ENCODE measurements at regions not wholly inside any gene's neighbourhood (a gene's known extent, or its start where the extent isn't known, plus 50 kb on each side); places are given as distances from the start of the nearest gene placed in this dataset.
"Not testable (repeated sequence)": the region's sequence is repeated elsewhere in the genome, so short reads cannot be mapped to it uniquely, and the experiment has no call there.

DNA sequence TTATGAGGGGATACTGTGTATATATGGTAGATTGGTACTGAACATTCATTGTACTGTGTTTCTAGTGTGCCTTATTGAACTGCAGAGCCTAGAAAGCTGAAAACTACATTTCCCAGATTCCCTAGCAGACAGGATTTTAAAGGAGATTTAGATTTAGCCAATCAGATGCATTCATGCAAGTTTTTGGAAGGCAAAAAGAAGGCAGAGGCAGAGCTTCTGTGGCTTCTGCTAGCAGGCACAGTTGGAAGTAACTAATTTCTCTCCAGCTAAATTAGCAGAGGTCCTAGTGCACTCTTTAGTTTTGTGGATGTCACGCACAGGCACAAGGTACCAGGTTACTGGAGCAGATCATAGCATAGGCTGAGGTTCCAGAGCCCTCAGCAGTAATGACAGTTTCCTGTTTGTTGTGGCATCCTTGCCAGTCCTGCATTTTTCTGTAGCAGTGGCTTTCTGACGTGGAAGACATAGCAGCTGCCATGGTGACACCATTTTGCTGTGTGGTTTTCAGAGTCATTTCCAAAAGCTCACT is 83.7 kb upstream of the CCDC71L start:
- H3K4me3 Mint-ChIP-seq: no peak overlapping the region
- 89% methylated on average over 1 of the region's 2 CpGs for WGBS (ENCODE audit: insufficient coverage)

GRCh38 chr7:106747301-106747700 is 86.3 kb upstream of the CCDC71L start:
- peaks cover 0 to 21% of the 10 kb centered on the region in 2 donors for H3K27me3 Mint-ChIP-seq
- H3K4me1 Mint-ChIP-seq; H3K36me3 Mint-ChIP-seq; DNase-seq; H3K4me3 Mint-ChIP-seq; H3K4me3 ChIP-seq (ENCODE audit: control insufficient read depth in 1 of 2, extremely low read depth in 1 of 2, low read length in 1 of 2); H3K4me1 ChIP-seq (ENCODE audit: control insufficient read depth in 1 of 2, extremely low read depth in 1 of 2, insufficient read depth in 2 of 2, low read length in 2 of 2); H3K9me3 Mint-ChIP-seq; H3K27me3 ChIP-seq (replicated peaks in 1 of 2; ENCODE audit: control insufficient read depth in 2 of 2, extremely low read depth in 1 of 2, insufficient read depth in 2 of 2, low read length in 1 of 2); H3K36me3 ChIP-seq (ENCODE audit: control insufficient read depth in 2 of 2, extremely low read depth in 1 of 2, insufficient read depth in 1 of 2, low read length in 1 of 2); H3K27ac ChIP-seq (ENCODE audit: low read length); ATAC-seq (replicated peaks in 1 of 4); H3K9me3 ChIP-seq; H3K27ac Mint-ChIP-seq: not testable (repeated sequence)
- CTCF ChIA-PET: interaction anchor here in 1 of 2 donors (0.5 kb wide), 1 partner anchor 93 kb away, joined by 4 read pairs; no protein-coding TSS in a partner anchor
- POLR2A ChIA-PET: interaction anchor here in 1 of 2 donors (0.5 kb wide), 1 partner anchor 421 kb away, joined by 3 read pairs; no protein-coding TSS in a partner anchor
- 95% methylated on average over 2 of the region's 2 CpGs for WGBS (ENCODE audit: insufficient coverage)

More for the DNA sequence above, 83.7 kb upstream of the CCDC71L start:
- Histone ChIP-seq H3K4me3 (ENCODE audit: control insufficient read depth in 1 of 2, extremely low read depth in 1 of 2, low read length in 1 of 2) (no peak overlapping the region), H3K36me3 (ENCODE audit: control insufficient read depth in 2 of 2, extremely low read depth in 1 of 2, insufficient read depth in 1 of 2, low read length in 1 of 2) (no peaks in the 10 kb centered on the region), H3K27ac (ENCODE audit: low read length) (no peak overlapping the region), H3K9me3 (no peaks in the 10 kb centered on the region), H3K27me3 (replicated peaks in 1 of 2; ENCODE audit: control insufficient read depth in 2 of 2, extremely low read depth in 1 of 2, insufficient read depth in 2 of 2, low read length in 1 of 2) (peaks cover 0 to 2% of the 10 kb centered on the region in 2 experiments), H3K4me1 (ENCODE audit: control insufficient read depth in 1 of 2, extremely low read depth in 1 of 2, insufficient read depth in 2 of 2, low read length in 2 of 2) (no peaks in the 10 kb centered on the region)
- no peaks in the 10 kb centered on the region for H3K9me3 Mint-ChIP-seq
- no peak overlapping the region for H3K27ac Mint-ChIP-seq
- peaks cover 3 to 5% (median 4%) of the 10 kb centered on the region in 3 donors for H3K4me1 Mint-ChIP-seq
- ChIA-PET CTCF (no interaction called here), POLR2A (no interaction called here)
- ATAC-seq (replicated peaks in 1 of 4) (peak in 1 of 4 experiments; percentile 52), DNase-seq (no peak)
- peaks cover 0 to 15% of the 10 kb centered on the region in 2 donors for H3K27me3 Mint-ChIP-seq
- H3K36me3 Mint-ChIP-seq: no peaks in the 10 kb centered on the region

- DNase-seq: no peak
- no peak overlapping the region for H3K27ac Mint-ChIP-seq
- 20% methylated on average over 1 of the region's 2 CpGs for WGBS (ENCODE audit: insufficient coverage)
Measured at GRCh38 chr7:106747804-106748203, 86.8 kb upstream of the CCDC71L start.

DNA sequence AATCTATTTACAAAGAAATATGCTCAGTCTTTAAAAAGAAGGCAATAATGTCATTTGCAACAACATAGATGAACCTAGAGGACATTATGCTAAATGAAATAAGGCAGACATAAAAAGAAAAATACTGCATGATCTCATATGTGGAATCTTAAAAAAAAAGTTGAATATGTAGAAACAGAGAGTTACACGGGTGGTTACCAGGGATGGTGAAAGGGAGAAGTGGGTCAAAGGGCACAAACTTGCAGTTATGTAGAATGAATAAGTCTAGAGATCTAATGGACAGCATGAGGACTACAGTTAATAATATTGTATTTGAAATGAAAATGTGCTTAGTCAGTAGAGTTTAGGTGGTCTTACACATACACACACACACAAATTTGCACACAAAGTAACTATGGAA is 88.2 kb upstream of the CCDC71L start:
- no peaks in the 10 kb centered on the region for H3K4me1 ChIP-seq (ENCODE audit: control insufficient read depth in 1 of 2, extremely low read depth in 1 of 2, insufficient read depth in 2 of 2, low read length in 2 of 2)
- ATAC-seq (replicated peaks in 1 of 4): no peak
- Mint-ChIP-seq H3K27ac (no peak overlapping the region), H3K4me3 (no peak overlapping the region), H3K9me3 (peaks cover 0 to 4% (median 3%) of the 10 kb centered on the region in 3 donors), H3K36me3 (peaks cover 4% of the 10 kb centered on the region), H3K27me3 (peaks cover 0 to 21% of the 10 kb centered on the region in 2 donors), H3K4me1 (peaks cover 3 to 5% (median 4%) of the 10 kb centered on the region in 3 donors)
- H3K27ac ChIP-seq (ENCODE audit: low read length): no peak overlapping the region
- H3K36me3 ChIP-seq (ENCODE audit: control insufficient read depth in 2 of 2, extremely low read depth in 1 of 2, insufficient read depth in 1 of 2, low read length in 1 of 2): no peaks in the 10 kb centered on the region
- no peaks in the 10 kb centered on the region for H3K27me3 ChIP-seq (replicated peaks in 1 of 2; ENCODE audit: control insufficient read depth in 2 of 2, extremely low read depth in 1 of 2, insufficient read depth in 2 of 2, low read length in 1 of 2)
- no peak for DNase-seq
- POLR2A ChIA-PET: no interaction called here
- no peaks in the 10 kb centered on the region for H3K9me3 ChIP-seq
- H3K4me3 ChIP-seq (ENCODE audit: control insufficient read depth in 1 of 2, extremely low read depth in 1 of 2, low read length in 1 of 2): no peak overlapping the region
- 100% methylated on average over 1 of the region's 1 CpG for WGBS (ENCODE audit: insufficient coverage)
- CTCF ChIA-PET: no interaction called here

More at GRCh38 chr7:106747804-106748203, 86.8 kb upstream of the CCDC71L start:
- peaks cover 3 to 5% (median 4%) of the 10 kb centered on the region in 3 donors for H3K4me1 Mint-ChIP-seq
- H3K27me3 Mint-ChIP-seq: peaks cover 0 to 21% of the 10 kb centered on the region in 2 donors
- no peak for ATAC-seq (replicated peaks in 1 of 4)
- no peak overlapping the region for H3K4me3 Mint-ChIP-seq
- no peaks in the 10 kb centered on the region for H3K9me3 Mint-ChIP-seq
- H3K36me3 Mint-ChIP-seq: no peaks in the 10 kb centered on the region
- Histone ChIP-seq H3K9me3 (no peaks in the 10 kb centered on the region), H3K27me3 (replicated peaks in 1 of 2; ENCODE audit: control insufficient read depth in 2 of 2, extremely low read depth in 1 of 2, insufficient read depth in 2 of 2, low read length in 1 of 2) (peaks cover 0 to 2% of the 10 kb centered on the region in 2 experiments), H3K4me3 (ENCODE audit: control insufficient read depth in 1 of 2, extremely low read depth in 1 of 2, low read length in 1 of 2) (no peak overlapping the region), H3K4me1 (ENCODE audit: control insufficient read depth in 1 of 2, extremely low read depth in 1 of 2, insufficient read depth in 2 of 2, low read length in 2 of 2) (no peaks in the 10 kb centered on the region), H3K36me3 (ENCODE audit: control insufficient read depth in 2 of 2, extremely low read depth in 1 of 2, insufficient read depth in 1 of 2, low read length in 1 of 2) (no peaks in the 10 kb centered on the region), H3K27ac (ENCODE audit: low read length) (no peak overlapping the region)
- CTCF ChIA-PET: interaction anchor here in 1 of 2 donors (0.5 kb wide), 1 partner anchor 94 kb away, joined by 4 read pairs; no protein-coding TSS in a partner anchor
- POLR2A ChIA-PET: interaction anchor here in 1 of 2 donors (0.5 kb wide), 1 partner anchor 420 kb away, joined by 3 read pairs; no protein-coding TSS in a partner anchor

DNA sequence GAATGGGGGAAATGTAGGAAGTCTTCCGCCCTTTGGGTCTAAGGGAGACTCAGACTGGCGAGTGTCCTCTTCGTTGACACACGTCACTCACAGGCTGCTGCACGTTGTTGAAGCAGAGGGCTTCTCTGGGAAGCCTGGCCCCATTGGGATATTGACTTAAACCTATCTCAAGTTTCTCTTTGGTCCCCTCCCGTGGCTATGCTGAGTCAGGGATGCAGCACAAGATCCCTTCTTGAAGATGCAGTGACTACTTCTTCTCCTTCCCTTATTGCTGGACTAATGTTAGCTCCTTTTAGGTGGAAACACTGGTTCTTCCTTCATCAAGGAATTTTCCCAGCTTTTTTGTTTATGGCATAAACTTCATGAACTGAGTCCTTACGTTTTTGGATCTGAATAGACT is 89.8 kb upstream of the CCDC71L start:
- DNase-seq (no peak), ATAC-seq (replicated peaks in 1 of 4) (no peak)
- no peak overlapping the region for H3K4me3 Mint-ChIP-seq
- no peaks in the 10 kb centered on the region for H3K36me3 ChIP-seq (ENCODE audit: control insufficient read depth in 2 of 2, extremely low read depth in 1 of 2, insufficient read depth in 1 of 2, low read length in 1 of 2)
- H3K9me3 Mint-ChIP-seq: peaks cover 0 to 14% (median 6%) of the 10 kb centered on the region in 3 donors
- H3K4me1 ChIP-seq (ENCODE audit: control insufficient read depth in 1 of 2, extremely low read depth in 1 of 2, insufficient read depth in 2 of 2, low read length in 2 of 2): no peaks in the 10 kb centered on the region
- POLR2A ChIA-PET: no interaction called here
- H3K4me1 Mint-ChIP-seq: no peaks in the 10 kb centered on the region
- CTCF ChIA-PET: interaction anchor here in 1 of 2 donors (0.6 kb wide), 1 partner anchor 292 kb away, joined by 3 read pairs; no protein-coding TSS in a partner anchor
- H3K9me3 ChIP-seq: no peaks in the 10 kb centered on the region
- peaks cover 6% of the 10 kb centered on the region for H3K36me3 Mint-ChIP-seq
- H3K27ac ChIP-seq (ENCODE audit: low read length): no peak overlapping the region
- H3K27ac Mint-ChIP-seq: no peak overlapping the region
- no peak overlapping the region for H3K4me3 ChIP-seq (ENCODE audit: control insufficient read depth in 1 of 2, extremely low read depth in 1 of 2, low read length in 1 of 2)
- WGBS (ENCODE audit: insufficient coverage): 79% methylated on average over 5 of the region's 7 CpGs
- peaks cover 0 to 21% of the 10 kb centered on the region in 2 donors for H3K27me3 Mint-ChIP-seq
- no peaks in the 10 kb centered on the region for H3K27me3 ChIP-seq (replicated peaks in 1 of 2; ENCODE audit: control insufficient read depth in 2 of 2, extremely low read depth in 1 of 2, insufficient read depth in 2 of 2, low read length in 1 of 2)

GRCh38 chr7:106752367-106752766 is 91.4 kb upstream of the CCDC71L start:
- Mint-ChIP-seq H3K9me3 (peaks cover 0 to 14% (median 6%) of the 10 kb centered on the region in 3 donors), H3K36me3 (peaks cover 6% of the 10 kb centered on the region), H3K4me1 (no peaks in the 10 kb centered on the region), H3K4me3 (no peak overlapping the region), H3K27me3 (peaks cover 0 to 17% of the 10 kb centered on the region in 2 donors), H3K27ac (no peak overlapping the region)
- ATAC-seq (replicated peaks in 1 of 4) (no peak), DNase-seq (no peak)
- Histone ChIP-seq H3K27ac (ENCODE audit: low read length) (no peak overlapping the region), H3K4me1 (ENCODE audit: control insufficient read depth in 1 of 2, extremely low read depth in 1 of 2, insufficient read depth in 2 of 2, low read length in 2 of 2) (no peaks in the 10 kb centered on the region), H3K36me3 (ENCODE audit: control insufficient read depth in 2 of 2, extremely low read depth in 1 of 2, insufficient read depth in 1 of 2, low read length in 1 of 2) (no peaks in the 10 kb centered on the region), H3K4me3 (ENCODE audit: control insufficient read depth in 1 of 2, extremely low read depth in 1 of 2, low read length in 1 of 2) (no peak overlapping the region), H3K9me3 (no peaks in the 10 kb centered on the region), H3K27me3 (replicated peaks in 1 of 2; ENCODE audit: control insufficient read depth in 2 of 2, extremely low read depth in 1 of 2, insufficient read depth in 2 of 2, low read length in 1 of 2) (no peaks in the 10 kb centered on the region)
- WGBS (ENCODE audit: insufficient coverage): no CpG with 5 or more reads among the region's 1 CpG
- CTCF ChIA-PET: no interaction called here
- POLR2A ChIA-PET: no interaction called here
